Gastroesophageal sphincter (tissue), 3 donors: ENCODE measurements at regions not wholly inside any gene's neighbourhood (a gene's known extent, or its start where the extent isn't known, plus 50 kb on each side); places are given as distances from the start of the nearest gene placed in this dataset.

Experiments
- POLR2A ChIP-seq, 2 donors: fragments of 450-650 bp; IDR thresholded peaks; one replicate each; pipeline ENCODE4 v1.6.1; 2017; ENCODE audit warnings: antibody characterized with exemption in 2 of 2, mild to moderate bottlenecking in 2 of 2, moderate library complexity in 1 of 2
- TF ChIP-seq, protein P1 (sequence below), 4 experiments: fragments of 200-600 bp in 2 of 4; fragments of 450-650 bp in 2 of 4; sonication (generic) in 1 of 4; IDR thresholded peaks; one replicate each; pipeline ENCODE4 v1.5.1; 2017 to 2019; ENCODE audit warnings: antibody characterized with exemption in 4 of 4, mild to moderate bottlenecking in 2 of 4, moderate library complexity in 2 of 4

DNA sequence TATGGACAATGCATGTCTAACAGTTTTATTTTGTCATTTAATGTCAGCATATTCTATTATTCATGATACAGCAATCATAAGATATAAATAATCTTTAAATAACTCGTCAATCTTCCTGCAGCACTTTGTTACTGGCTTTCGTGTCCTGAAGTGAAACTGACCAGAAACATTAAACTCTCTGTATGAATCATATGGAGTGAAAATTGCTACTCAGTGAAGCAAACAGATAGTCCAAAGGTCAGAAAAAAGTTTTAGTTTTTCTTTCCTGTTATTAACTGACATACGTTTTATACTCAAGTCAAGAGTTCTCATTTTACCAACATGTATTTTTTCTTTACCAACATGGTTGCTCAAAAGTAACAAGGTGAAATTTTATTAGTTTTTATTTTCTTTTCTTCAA, 106.8 kb upstream of the GALNT5 start:
- TF ChIP-seq, protein P1, sequence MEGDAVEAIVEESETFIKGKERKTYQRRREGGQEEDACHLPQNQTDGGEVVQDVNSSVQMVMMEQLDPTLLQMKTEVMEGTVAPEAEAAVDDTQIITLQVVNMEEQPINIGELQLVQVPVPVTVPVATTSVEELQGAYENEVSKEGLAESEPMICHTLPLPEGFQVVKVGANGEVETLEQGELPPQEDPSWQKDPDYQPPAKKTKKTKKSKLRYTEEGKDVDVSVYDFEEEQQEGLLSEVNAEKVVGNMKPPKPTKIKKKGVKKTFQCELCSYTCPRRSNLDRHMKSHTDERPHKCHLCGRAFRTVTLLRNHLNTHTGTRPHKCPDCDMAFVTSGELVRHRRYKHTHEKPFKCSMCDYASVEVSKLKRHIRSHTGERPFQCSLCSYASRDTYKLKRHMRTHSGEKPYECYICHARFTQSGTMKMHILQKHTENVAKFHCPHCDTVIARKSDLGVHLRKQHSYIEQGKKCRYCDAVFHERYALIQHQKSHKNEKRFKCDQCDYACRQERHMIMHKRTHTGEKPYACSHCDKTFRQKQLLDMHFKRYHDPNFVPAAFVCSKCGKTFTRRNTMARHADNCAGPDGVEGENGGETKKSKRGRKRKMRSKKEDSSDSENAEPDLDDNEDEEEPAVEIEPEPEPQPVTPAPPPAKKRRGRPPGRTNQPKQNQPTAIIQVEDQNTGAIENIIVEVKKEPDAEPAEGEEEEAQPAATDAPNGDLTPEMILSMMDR (IDR thresholded peaks at IDR 0.05), result no peak
- no peak for TF ChIP-seq POLR2A (IDR thresholded peaks at IDR 0.05)
